GM12891 (cell line): ENCODE measurements at regions not wholly inside any gene's neighbourhood (a gene's known extent, or its start where the extent isn't known, plus 50 kb on each side); places are given as distances from the start of the nearest gene placed in this dataset.

Experiments
- POLR2A ChIP-seq: IDR thresholded peaks from 2 replicates; pipeline ENCODE4 v1.6.1; 2011; ENCODE audit warnings: low read depth, low read length, control low read depth
- POLR2AphosphoS5 ChIP-seq: IDR thresholded peaks from 2 replicates; pipeline ENCODE4 v1.6.1; 2011; ENCODE audit warnings: low read depth, low read length, control low read depth
- TAF1 ChIP-seq: IDR thresholded peaks from 2 replicates; pipeline ENCODE4 v1.6.1; 2011; ENCODE audit warnings: low read depth, low read length, control low read depth

GRCh38 chr12:132392389-132393244 lies 63.2 kb upstream of the GALNT9 start:
- no peak for TF ChIP-seq TAF1
- no peak for TF ChIP-seq POLR2A
- TF ChIP-seq POLR2AphosphoS5, result no peak
